B cell (primary cell): ENCODE measurements at regions not wholly inside any gene's neighbourhood (a gene's known extent, or its start where the extent isn't known, plus 50 kb on each side); places are given as distances from the start of the nearest gene placed in this dataset.

ENCODE experiments used
- ATAC-seq: fragments of 200-7000 bp; cut with Tn5 transposase; one replicate; pipeline ENCODE4 v1.10.0; 2021; ENCODE audit warnings: low read depth, mild to moderate bottlenecking, moderate number of reproducible peaks, moderate library complexity
- CTCF ChIA-PET: fragments of 350-600 bp; sonication (Branson Sonifier 250); formaldehyde crosslinking; loops from one replicate; lab custom pipeline; 2021; ENCODE audit warnings: antibody characterized with exemption, inconsistent platforms; lab: Charles Lee
- POLR2A ChIA-PET: fragments of 350-600 bp; sonication (Branson Sonifier 250); formaldehyde crosslinking; loops from one replicate; lab custom pipeline; 2021; ENCODE audit warnings: antibody characterized with exemption; lab: Charles Lee
- DNase-seq: peaks from one replicate; pipeline ENCODE4 v3.0.0; 2013
- H2AFZ ChIP-seq: 2 replicates; pipeline ENCODE4 v1.6.1; 2012; ENCODE audit warnings: mild to moderate bottlenecking, low read depth, low read length; ENCODE audit not compliant: insufficient read depth, poor library complexity, severe bottlenecking
- H3K27ac ChIP-seq, 2 donors: 1 replicate in 1 of 2; 2 replicates in 1 of 2; pipeline ENCODE4 v1.5.1; 2012 to 2013; ENCODE audit warnings: low read length in 2 of 2, mild to moderate bottlenecking in 2 of 2, moderate library complexity in 1 of 2
- H3K27me3 ChIP-seq, 4 experiments: fragments of 200-600 bp in 1 of 4; sonication (generic) in 1 of 4; replicated peaks in 1 of 4; 1 replicate in 2 of 4; 2 replicates in 2 of 4; pipeline versions ENCODE4 v1.6.1 to v1.7.0; 2013 to 2016; ENCODE audit warnings: low read length in 3 of 4, mild to moderate bottlenecking in 2 of 4, mixed read lengths in 1 of 4, moderate library complexity in 1 of 4; ENCODE audit not compliant: insufficient read depth in 4 of 4, control insufficient read depth in 3 of 4; ENCODE audit errors: control extremely low read depth in 1 of 4
- H3K36me3 ChIP-seq, 2 experiments: replicated peaks in 1 of 2; 1 replicate in 1 of 2; 2 replicates in 1 of 2; pipeline versions ENCODE4 v1.6.1 to v1.7.1; 2013; ENCODE audit warnings: low read length in 1 of 2; ENCODE audit not compliant: insufficient read depth in 2 of 2, control insufficient read depth in 1 of 2; ENCODE audit errors: control extremely low read depth in 1 of 2, extremely low read depth in 1 of 2
- H3K4me1 ChIP-seq, 2 donors: fragments of 200-600 bp in 1 of 2; sonication (generic) in 1 of 2; 1 replicate in 1 of 2; 2 replicates in 1 of 2; pipeline versions ENCODE4 v1.5.1 to v1.6.1; 2013 to 2017; ENCODE audit warnings: low read length in 2 of 2; ENCODE audit not compliant: control insufficient read depth in 2 of 2, insufficient read depth in 2 of 2
- H3K4me2 ChIP-seq: replicated peaks from 2 replicates; pipeline ENCODE3; 2012; ENCODE audit warnings: mild to moderate bottlenecking, low read depth, low read length; ENCODE audit not compliant: poor library complexity, severe bottlenecking
- H3K4me3 ChIP-seq, 5 experiments: fragments of 200-600 bp in 1 of 5; sonication (generic) in 1 of 5; 1 replicate in 3 of 5; 2 replicates in 2 of 5; pipeline versions ENCODE4 v1.5.1 to v1.7.0; 2011 to 2016; ENCODE audit warnings: low read length in 4 of 5, mild to moderate bottlenecking in 4 of 5, low read depth in 2 of 5, control low read depth in 1 of 5, moderate library complexity in 1 of 5; ENCODE audit not compliant: insufficient read depth in 1 of 5; ENCODE audit errors: control extremely low read depth in 1 of 5, extremely low read depth in 1 of 5
- H3K79me2 ChIP-seq: fragments of 200-600 bp; sonication (generic); one replicate; pipeline ENCODE4 v1.6.0; 2016; ENCODE audit warnings: low read length; ENCODE audit not compliant: control insufficient read depth, insufficient read depth
- H3K9ac ChIP-seq: fragments of 200-600 bp; sonication (generic); 2 replicates; pipeline ENCODE4 v1.6.1; 2017; ENCODE audit warnings: mild to moderate bottlenecking, low read length, moderate library complexity
- H3K9me3 ChIP-seq, 3 donors: one replicate each; pipeline versions ENCODE4 v1.6.1 to v1.7.1; 2013; ENCODE audit warnings: low read length in 2 of 3; ENCODE audit not compliant: control insufficient read depth in 2 of 3, insufficient read depth in 1 of 3; ENCODE audit errors: control extremely low read depth in 1 of 3
- H4K20me1 ChIP-seq: 2 replicates; pipeline ENCODE4 v1.6.0; 2012; ENCODE audit warnings: mild to moderate bottlenecking, low read length; ENCODE audit not compliant: insufficient read depth, control insufficient read depth, poor library complexity, severe bottlenecking
- H3K27ac Mint-ChIP-seq: one replicate; pipeline ENCODE4 v1.8.0; 2021; ENCODE audit warnings: mixed read lengths
- H3K27me3 Mint-ChIP-seq: one replicate; pipeline ENCODE4 v1.8.0; 2021; ENCODE audit warnings: mixed read lengths
- H3K4me1 Mint-ChIP-seq: one replicate; pipeline ENCODE4 v1.8.0; 2021; ENCODE audit warnings: mixed read lengths
- H3K4me3 Mint-ChIP-seq: one replicate; pipeline ENCODE4 v1.8.0; 2021; ENCODE audit warnings: mixed read lengths
- H3K9me3 Mint-ChIP-seq: one replicate; pipeline ENCODE4 v1.8.0; 2022; ENCODE audit warnings: mixed read lengths; ENCODE audit not compliant: insufficient read depth
- EZH2 ChIP-seq: IDR thresholded peaks from 2 replicates; pipeline ENCODE4 v1.6.1; 2012; ENCODE audit warnings: borderline replicate concordance, low read depth, mild to moderate bottlenecking, moderate library complexity, low read length; ENCODE audit not compliant: insufficient read depth, poor library complexity, severe bottlenecking
- WGBS: methylation state at CpG from one replicate; pipeline ENCODE4 v1.1.5; 2013; ENCODE audit warnings: missing lambda C conversion rate; ENCODE audit not compliant: insufficient coverage; 5-methylcytosine and 5-hydroxymethylcytosine counted together
- intact Hi-C: fragments of 100-400 bp; cut with micrococcal nuclease; formaldehyde crosslinking; loops from one replicate; pipeline ENCODE4 v1.10.0; 2022
- TF ChIP-seq, protein P1 (sequence below): fragments of 200-600 bp; IDR thresholded peaks from one replicate; pipeline ENCODE4 v1.8.0; 2022; ENCODE audit warnings: antibody characterized with exemption, mild to moderate bottlenecking

GRCh38 chr16:82414476-82414875 lies 212.3 kb upstream of the CDH13 start:
- intact Hi-C loops: no loop called here
- peaks cover 0 to 2% (median 0%) of the 10 kb centered on the region in 4 experiments for H3K27me3 ChIP-seq
- H3K4me3 Mint-ChIP-seq: no peak overlapping the region
- H3K9me3 Mint-ChIP-seq: no peaks in the 10 kb centered on the region
- DNase-seq (no peak), ATAC-seq (no peak)
- no peak overlapping the region for H3K4me2 ChIP-seq
- no peaks in the 10 kb centered on the region for H3K79me2 ChIP-seq
- no peak overlapping the region for H3K4me3 ChIP-seq
- no peaks in the 10 kb centered on the region for H3K9me3 ChIP-seq
- H3K4me1 Mint-ChIP-seq: no peaks in the 10 kb centered on the region
- H3K27ac Mint-ChIP-seq: no peak overlapping the region
- TF ChIP-seq, protein P1, sequence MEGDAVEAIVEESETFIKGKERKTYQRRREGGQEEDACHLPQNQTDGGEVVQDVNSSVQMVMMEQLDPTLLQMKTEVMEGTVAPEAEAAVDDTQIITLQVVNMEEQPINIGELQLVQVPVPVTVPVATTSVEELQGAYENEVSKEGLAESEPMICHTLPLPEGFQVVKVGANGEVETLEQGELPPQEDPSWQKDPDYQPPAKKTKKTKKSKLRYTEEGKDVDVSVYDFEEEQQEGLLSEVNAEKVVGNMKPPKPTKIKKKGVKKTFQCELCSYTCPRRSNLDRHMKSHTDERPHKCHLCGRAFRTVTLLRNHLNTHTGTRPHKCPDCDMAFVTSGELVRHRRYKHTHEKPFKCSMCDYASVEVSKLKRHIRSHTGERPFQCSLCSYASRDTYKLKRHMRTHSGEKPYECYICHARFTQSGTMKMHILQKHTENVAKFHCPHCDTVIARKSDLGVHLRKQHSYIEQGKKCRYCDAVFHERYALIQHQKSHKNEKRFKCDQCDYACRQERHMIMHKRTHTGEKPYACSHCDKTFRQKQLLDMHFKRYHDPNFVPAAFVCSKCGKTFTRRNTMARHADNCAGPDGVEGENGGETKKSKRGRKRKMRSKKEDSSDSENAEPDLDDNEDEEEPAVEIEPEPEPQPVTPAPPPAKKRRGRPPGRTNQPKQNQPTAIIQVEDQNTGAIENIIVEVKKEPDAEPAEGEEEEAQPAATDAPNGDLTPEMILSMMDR: no peak
- TF ChIP-seq EZH2: no peak
- POLR2A ChIA-PET: no interaction called here
- CTCF ChIA-PET: no interaction called here
- H2AFZ ChIP-seq: no peak overlapping the region
- H4K20me1 ChIP-seq: no peaks in the 10 kb centered on the region
- H3K4me1 ChIP-seq: no peaks in the 10 kb centered on the region
- no peak overlapping the region for H3K27ac ChIP-seq
- WGBS: 60% methylated on average over 1 of the region's 3 CpGs
- no peaks in the 10 kb centered on the region for H3K36me3 ChIP-seq
- H3K9ac ChIP-seq: no peak overlapping the region
- H3K27me3 Mint-ChIP-seq: peaks cover 9% of the 10 kb centered on the region

- no peaks in the 10 kb centered on the region for H4K20me1 ChIP-seq
- H3K27me3 ChIP-seq: peaks cover 0 to 7% (median 0%) of the 10 kb centered on the region in 4 experiments
- DNase-seq (no peak), ATAC-seq (no peak)
- Mint-ChIP-seq H3K27me3 (peaks cover 10% of the 10 kb centered on the region), H3K27ac (no peak overlapping the region), H3K9me3 (no peaks in the 10 kb centered on the region), H3K4me1 (no peaks in the 10 kb centered on the region), H3K4me3 (no peak overlapping the region)
- no peak overlapping the region for H3K4me3 ChIP-seq
- POLR2A ChIA-PET: no interaction called here
- intact Hi-C loops: no loop called here
- no peak overlapping the region for H3K9ac ChIP-seq
- no peaks in the 10 kb centered on the region for H3K4me1 ChIP-seq
- no peaks in the 10 kb centered on the region for H3K9me3 ChIP-seq
- no peak overlapping the region for H2AFZ ChIP-seq
- TF ChIP-seq, protein P1: no peak
- no peak for TF ChIP-seq EZH2
- no peak overlapping the region for H3K4me2 ChIP-seq
- H3K36me3 ChIP-seq: no peaks in the 10 kb centered on the region
- CTCF ChIA-PET: no interaction called here
- no peaks in the 10 kb centered on the region for H3K79me2 ChIP-seq
- H3K27ac ChIP-seq: no peak overlapping the region
- WGBS: 90% methylated on average over 2 of the region's 4 CpGs
These were observed 214.0 kb upstream of the CDH13 start for GRCh38 chr16:82412770-82413169.
